ENCODE measurements at regions not wholly inside any gene's neighbourhood (a gene's known extent, or its start where the extent isn't known, plus 50 kb on each side); places are given as distances from the start of the nearest gene placed in this dataset.

DNA sequence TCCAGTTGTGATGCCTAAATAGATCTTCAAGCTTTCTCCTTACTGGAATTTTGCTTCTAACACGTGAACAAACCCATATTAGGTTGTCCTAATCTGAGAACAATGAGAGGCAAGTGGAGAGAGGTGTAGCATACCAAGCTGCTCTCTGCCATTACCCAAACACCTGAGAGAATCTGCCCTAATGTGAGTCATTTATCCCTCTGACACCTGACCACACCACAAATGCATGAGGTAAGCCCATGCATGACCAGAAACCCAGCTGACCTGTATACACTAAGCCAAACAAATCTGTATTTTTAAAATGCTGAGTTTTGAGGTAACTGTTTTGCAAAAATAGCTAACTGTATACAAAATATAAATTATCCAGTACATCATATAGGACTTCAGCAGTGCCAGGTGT, 1458.1 kb upstream of the B3GALT2 start:
- TF ChIP-seq, protein P1, sequence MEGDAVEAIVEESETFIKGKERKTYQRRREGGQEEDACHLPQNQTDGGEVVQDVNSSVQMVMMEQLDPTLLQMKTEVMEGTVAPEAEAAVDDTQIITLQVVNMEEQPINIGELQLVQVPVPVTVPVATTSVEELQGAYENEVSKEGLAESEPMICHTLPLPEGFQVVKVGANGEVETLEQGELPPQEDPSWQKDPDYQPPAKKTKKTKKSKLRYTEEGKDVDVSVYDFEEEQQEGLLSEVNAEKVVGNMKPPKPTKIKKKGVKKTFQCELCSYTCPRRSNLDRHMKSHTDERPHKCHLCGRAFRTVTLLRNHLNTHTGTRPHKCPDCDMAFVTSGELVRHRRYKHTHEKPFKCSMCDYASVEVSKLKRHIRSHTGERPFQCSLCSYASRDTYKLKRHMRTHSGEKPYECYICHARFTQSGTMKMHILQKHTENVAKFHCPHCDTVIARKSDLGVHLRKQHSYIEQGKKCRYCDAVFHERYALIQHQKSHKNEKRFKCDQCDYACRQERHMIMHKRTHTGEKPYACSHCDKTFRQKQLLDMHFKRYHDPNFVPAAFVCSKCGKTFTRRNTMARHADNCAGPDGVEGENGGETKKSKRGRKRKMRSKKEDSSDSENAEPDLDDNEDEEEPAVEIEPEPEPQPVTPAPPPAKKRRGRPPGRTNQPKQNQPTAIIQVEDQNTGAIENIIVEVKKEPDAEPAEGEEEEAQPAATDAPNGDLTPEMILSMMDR (IDR thresholded peaks at IDR 0.05; ENCODE audit: borderline replicate concordance, extremely low read depth, low read length, poor library complexity, severe bottlenecking), result no peak
- TF ChIP-seq EZH2 (IDR thresholded peaks at IDR 0.05; ENCODE audit: borderline replicate concordance, low read depth, low read length, severe bottlenecking), result no peak
